HG02852 (cell line): ENCODE measurements at regions not wholly inside any gene's neighbourhood (a gene's known extent, or its start where the extent isn't known, plus 50 kb on each side); places are given as distances from the start of the nearest gene placed in this dataset.

Experiments used
- ATAC-seq: cut with Tn5 transposase; IDR thresholded peaks from one replicate; pipeline ENCODE4 v1.9.1; 2021; ENCODE audit warnings: mild to moderate bottlenecking, moderate library complexity; ENCODE audit not compliant: unreplicated experiment

DNA sequence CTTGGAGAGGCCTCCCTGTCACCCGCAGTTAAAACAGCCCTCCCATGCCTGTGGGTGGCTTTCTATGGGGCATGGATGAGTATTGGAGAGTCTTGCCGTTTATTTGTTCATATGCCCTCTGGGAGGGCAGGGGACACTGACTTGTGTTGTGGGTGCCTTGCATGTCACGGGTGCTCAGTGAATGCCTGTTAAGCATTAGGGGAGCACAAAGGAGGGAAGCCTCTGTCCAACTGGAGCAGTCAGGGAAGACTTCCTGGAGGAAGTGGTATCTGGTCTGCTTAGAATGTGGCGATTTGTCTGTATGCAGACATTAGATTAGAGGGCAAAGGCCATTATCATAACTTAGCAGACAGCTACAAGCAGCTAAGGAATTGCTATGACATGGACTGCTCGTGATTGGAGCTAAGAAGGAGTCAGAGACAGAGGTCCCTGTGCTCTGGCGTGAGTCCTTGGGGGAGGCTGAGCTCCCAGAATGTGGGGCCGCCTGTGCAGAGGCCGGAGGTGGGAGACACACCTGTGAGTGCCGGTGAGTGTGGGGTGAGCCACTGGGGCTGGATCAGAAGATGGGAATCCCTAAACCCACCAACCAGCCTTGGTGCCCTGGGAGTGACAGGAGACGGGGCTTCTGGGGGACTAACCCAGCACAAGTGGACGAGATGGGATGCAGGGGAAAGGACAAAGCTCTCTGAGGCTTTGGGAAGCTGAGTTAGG, 286.1 kb downstream of the SEC14L1 start:
- no peak for ATAC-seq

- no peak for ATAC-seq
Measured at GRCh38 chr17:77427391-77427991, 286.7 kb downstream of the SEC14L1 start.

- ATAC-seq: no peak
Measured at GRCh38 chr17:77428020-77428748, 287.4 kb downstream of the SEC14L1 start.

GRCh38 chr17:77428749-77429368, 288.1 kb downstream of the SEC14L1 start:
- no peak for ATAC-seq

DNA sequence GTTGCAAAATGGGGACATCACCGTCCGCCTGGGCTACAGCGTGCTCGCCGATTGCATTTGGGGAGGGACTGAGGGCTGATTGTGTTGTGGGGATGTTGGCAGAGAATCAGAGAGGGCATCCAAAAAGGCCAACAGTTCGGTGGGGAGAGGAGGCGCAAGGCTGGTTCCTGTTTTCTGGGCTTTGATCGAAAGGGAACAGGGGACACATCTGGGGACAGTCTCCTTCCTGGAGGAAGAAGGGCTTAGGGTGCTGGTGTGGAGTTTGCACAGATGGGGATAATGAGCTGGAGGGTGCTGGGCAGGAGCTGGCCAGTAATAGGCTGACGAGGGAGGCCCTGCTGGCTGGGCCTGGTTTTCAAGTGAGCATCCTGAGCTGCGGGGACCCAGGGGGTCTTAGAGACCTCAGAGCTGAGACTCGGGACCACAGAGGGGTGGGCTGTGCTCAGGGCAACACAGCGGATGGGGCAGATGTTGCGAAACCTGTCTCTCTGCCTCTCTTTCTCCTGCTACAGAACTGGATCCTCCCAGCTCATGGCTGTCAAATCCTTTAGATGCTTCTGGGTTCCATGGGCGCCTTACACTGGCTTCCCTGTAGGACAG, 288.7 kb downstream of the SEC14L1 start:
- no peak for ATAC-seq

DNA sequence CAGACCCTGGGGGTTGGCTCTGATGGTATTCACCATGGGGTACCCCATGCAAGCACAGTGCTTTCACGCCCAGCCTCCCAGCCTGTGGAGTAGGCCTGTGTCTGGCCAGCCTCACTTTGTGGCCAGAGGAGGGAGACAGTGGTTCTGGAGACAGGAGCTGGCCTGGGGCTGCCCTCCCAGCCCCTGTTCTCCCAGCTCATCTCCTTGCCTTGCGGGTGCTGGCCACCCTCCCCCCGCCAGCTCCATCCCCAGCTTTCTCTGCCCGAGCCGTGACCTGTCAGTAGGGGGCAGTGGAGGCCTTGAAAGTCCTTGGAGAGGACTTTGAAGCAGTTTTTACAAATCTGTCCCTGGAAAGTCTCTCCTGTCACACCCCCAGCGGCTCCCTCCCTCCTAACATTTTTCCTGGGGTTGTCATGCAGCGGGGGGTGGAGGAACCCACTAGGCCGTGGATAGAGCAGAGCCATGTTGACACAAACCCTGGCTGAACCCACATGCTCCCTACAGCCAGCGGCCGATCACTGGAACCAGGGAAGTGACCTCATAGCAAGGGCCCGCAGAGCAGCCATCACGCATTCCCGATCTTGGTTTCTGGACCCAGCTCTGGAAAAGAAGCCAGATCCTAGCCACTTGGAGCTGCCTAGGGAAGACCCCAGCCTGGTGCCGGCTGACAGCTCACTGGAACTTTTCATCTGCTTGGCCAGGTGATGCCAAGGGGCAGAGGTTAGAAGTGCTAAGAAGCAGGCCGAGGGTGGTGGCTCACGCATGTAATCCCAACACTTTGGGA, 289.4 kb downstream of the SEC14L1 start:
- ATAC-seq: no peak

- no peak for ATAC-seq
Measured at GRCh38 chr17:77432034-77432661, 291.4 kb downstream of the SEC14L1 start.

DNA sequence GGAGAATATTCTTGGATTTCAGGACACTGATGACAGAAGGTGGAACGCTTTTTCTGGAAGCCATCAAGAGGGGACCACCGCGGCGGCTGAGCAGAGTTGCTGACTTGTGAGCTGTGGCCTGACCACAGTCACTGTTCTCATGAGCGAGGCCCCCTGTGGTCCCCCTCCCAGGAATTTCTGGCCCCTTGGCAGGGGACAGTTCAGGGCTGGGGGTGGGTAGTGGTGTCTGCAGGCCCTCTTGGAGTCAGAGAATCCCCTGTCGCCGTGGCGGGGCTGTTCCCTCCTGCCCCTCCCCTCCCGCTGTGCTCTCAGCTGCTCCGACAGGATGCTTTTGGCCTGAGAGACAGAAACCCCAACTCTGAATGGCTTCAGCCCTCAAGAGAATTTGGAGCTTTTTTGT, 292.0 kb downstream of the SEC14L1 start:
- ATAC-seq: no peak

DNA sequence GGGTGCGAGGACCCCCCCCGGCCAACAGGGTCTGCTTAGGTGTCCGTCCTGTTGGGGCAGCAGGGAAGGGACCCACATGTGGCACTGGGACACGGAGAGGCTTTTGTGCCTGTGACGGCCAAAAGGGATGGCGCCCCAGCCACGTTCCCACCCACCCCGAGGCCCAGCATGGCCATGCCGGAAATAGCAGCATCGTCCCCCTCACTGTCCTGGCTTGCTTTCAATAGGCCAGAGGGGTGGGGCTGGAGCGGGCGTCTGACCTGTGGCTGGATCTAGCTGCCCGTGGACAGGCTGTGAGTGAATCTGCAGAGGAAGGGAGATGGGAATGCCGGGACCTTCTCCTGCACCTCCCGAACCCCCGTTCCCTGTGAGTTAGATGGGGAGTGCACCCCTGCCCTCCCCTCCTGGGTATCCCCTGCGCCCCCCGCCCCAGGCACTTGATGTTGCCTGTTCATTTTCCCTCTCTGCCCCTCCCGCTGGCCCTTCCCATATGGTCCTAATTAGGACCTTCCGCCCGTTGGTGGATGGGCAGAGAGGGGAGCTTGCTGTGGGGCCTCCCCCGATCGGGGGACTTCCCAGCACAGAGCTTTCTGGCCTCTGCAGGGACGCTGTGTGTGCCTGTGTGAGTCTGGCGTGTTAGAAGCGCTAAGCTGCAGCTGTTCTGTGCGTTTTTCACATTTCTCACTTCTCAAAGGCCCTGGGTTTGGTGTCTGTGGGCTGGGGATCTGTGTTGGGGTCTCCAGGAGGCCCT, 292.8 kb downstream of the SEC14L1 start:
- ATAC-seq: no peak

- ATAC-seq: no peak
Measured at GRCh38 chr17:77434136-77435114, 293.7 kb downstream of the SEC14L1 start.

- no peak for ATAC-seq
Measured at GRCh38 chr17:77435272-77436057, 294.7 kb downstream of the SEC14L1 start.

DNA sequence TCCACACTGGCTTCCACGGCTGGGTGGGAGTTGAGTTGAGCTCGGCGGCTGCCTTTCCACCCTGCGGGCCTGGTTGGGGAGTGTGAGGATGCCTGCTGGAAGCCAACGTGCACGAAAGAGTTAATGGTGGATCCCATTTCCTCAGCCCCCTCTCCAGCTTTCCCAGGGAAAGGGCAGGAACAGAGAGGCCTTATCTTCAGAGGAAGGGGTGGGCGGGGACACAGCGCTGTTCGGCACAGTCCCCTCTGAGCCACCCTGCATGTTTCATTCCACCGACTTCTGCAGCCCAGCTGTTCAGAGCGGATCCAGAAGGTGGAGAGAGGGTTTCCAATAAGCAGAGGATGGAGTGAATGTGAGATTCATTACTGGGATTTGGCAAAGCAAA, 295.3 kb downstream of the SEC14L1 start:
- no peak for ATAC-seq

GRCh38 chr17:77436481-77436880, 295.7 kb downstream of the SEC14L1 start:
- no peak for ATAC-seq

DNA sequence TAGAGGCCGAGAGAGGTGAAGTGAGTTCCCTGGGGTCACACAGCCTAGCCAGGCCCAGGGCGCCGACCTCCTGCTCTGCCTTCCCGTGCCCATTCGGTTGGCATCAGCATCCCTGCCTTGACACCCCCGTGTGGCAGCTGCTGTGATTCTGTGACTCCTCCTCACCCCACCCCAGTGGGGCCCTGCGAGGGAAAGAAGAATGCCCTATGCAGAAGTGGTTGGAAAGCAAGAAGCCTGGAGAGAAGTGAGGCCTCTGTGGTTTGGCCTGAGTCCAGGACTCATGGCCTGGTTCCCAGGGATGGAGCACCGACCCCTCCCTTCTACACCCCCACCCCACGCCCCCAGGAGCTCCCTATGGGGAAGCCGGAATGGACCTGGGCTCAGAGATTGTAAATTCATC, 296.2 kb downstream of the SEC14L1 start:
- no peak for ATAC-seq

DNA sequence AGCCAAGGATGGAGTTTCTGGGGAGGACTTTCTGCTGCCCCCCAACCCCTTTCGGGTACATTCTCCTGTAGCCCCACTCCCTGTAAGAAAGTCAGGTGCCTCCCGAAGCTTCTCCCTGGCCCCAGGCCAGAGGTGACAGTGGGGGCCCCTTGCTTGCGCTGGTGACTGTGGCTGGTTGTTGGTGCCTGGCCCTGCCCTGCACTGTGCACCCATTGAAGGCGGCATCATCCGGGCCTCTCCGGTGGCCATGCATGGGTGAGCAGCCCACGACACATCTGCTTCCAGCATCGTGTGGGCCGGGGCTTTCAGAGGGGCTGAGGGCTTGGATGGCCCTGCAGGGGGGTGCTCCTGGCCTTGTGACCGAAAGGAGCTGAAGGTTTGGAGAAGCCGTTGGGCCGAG, 297.0 kb downstream of the SEC14L1 start:
- no peak for ATAC-seq

DNA sequence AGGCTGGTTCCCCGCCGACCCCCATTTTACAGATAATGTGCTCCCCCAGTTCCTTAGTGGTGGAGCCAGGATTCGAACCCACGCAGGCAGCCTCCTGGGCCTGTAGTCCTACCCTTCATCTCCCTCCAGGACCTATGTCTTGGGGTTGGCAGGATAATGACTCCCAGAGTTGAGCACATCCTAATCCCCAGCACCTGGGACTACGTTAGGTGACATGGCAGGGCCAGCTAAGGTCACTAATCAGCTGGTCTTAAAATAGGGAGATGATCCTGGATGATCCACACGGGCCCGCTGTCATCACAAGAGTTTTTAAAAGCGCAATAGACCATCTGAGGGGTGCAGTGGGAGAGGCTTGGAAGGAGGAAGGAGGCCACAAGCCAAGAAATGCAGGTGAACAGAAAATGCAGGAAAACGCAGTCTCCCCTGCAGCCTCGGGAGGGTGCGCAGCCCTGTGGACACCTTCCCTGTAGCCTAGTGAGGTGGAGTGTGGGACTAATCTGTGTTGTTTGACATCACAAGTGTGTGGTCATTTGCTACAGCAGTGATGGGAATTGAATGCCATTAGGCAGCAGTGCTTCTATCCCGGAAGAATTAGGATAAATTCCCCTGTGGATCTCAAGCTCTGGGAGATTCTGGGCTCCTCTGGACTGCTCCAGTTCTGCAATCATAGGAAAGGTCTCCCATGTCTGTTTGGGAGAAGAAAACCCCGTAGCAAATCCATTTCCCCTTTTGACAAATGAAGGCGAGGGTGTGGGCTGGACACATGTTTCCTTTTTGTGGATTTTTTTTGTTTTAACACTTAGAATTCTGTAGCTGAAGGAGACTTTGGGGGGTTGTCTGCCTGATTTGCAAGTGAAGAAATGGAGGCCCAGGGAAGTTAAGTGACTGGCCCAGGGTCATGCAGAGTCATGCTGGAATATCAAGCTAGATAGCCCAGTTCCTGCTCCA, 297.7 kb downstream of the SEC14L1 start:
- ATAC-seq: no peak
